Activated CD4-positive, alpha-beta T cell treated with anti-CD3 and anti-CD28 coated beads, Interleukin-2, amount 50 U/mL, for 24 hours (primary cell): ENCODE measurements at regions not wholly inside any gene's neighbourhood (a gene's known extent, or its start where the extent isn't known, plus 50 kb on each side); places are given as distances from the start of the nearest gene placed in this dataset.

Source experiments
- DNase-seq, 2 donors: peaks; one replicate each; pipeline ENCODE4 v3.0.0-alpha.2; 2020; ENCODE audit warnings: low read depth in 1 of 2, low spot score in 1 of 2

GRCh38 chr2:128525653-128526052 lies 207.0 kb upstream of the HS6ST1 start:
- no peak for DNase-seq

GRCh38 chr2:128526455-128526976 lies 207.8 kb upstream of the HS6ST1 start:
- DNase-seq = no peak

DNA sequence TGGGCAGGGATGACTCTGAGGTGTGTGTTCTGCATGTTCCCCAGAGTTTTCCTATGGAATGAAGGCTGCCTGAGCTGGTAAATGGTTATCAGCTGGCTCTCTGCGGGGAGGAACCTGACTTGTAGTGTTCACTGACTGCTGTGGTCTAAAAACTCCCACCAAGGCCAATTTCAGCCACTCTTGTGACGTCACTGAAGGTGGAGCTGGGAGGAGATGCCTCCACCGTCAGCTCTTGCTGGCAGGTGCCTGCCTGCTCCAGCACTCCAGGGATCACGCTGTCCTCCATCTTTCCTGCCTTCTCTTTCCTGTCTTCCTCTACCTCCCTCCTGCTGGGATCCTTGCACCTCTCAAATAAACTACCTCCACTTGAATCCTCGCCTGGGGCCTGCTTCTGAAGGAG lies 209.5 kb upstream of the HS6ST1 start:
- DNase-seq = no peak

- no peak for DNase-seq
These were observed 211.4 kb upstream of the HS6ST1 start for GRCh38 chr2:128530025-128530573.

DNA sequence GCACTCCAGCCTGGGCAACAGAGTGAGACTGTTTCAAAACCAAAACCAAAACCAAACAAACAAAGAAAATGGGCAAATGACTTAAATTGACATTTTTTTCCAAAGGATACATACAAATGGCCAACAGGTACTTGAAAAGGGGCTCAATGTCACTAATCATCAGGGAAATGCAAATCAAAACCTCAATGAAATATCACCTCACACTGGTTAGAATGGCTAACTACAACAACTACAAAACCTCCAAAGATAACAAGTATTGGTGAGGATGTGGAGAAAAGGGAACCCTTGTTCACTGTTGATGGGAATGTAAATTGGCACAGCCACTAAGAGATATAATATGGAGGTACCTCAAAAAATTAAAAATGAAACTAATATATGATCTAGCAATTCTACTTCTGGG lies 213.2 kb upstream of the HS6ST1 start:
- DNase-seq = no peak

GRCh38 chr2:128533101-128533500 lies 214.4 kb upstream of the HS6ST1 start:
- no peak for DNase-seq

- no peak for DNase-seq
These were observed 216.2 kb upstream of the HS6ST1 start for GRCh38 chr2:128534688-128535392.

DNA sequence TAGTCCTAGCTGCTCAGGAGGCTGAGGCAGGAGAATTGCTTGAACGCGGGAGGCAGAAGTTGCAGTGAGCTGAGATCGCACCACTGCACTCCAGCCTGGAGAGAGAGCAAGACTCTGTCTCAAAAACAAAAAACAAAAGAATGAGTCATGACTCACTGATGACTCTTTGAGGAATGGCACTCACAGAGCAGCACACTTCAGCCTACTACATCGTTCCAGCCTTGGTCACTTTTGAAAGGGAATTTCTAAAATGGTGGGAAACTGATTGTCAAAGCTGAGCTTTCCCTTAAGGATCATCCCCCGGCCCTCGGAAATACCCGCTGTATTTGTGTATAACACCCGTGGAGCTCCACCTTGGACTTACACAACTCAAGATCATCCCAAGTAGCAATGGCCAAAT lies 217.3 kb upstream of the HS6ST1 start:
- no peak for DNase-seq

DNA sequence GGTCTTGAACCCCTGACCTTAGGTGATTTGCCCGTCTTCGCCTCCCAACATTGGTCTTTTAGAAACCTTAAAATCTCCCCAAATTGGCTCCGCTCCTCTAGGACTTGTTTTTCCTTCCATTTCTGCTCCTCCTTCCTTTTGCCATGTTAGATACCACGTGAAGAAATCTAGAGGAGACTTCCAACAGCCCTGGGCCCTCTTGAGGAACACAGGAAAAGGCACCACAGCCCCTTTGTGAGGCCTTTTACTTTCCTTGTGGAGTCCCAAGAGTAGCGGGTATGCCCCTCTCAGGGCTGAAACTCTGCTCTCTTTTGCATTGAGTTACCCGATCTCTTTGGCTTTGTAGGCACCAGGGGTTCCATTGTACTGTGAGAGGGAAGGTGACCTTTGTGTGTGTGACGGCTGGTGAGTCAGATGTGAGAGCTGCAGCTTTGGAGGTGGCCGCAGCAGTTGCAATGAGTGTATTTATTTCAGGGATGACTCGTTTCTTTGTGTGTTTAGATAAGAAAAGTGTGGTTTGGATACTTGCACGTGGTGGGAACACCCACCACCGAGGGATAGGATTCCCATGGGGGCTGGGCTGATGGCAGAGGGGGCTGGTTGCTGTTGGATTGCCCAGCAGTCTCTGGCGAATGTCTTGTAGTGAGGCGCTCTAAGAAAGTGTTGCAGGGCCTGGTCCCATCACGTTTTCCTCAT lies 218.4 kb upstream of the HS6ST1 start:
- DNase-seq = no peak

DNA sequence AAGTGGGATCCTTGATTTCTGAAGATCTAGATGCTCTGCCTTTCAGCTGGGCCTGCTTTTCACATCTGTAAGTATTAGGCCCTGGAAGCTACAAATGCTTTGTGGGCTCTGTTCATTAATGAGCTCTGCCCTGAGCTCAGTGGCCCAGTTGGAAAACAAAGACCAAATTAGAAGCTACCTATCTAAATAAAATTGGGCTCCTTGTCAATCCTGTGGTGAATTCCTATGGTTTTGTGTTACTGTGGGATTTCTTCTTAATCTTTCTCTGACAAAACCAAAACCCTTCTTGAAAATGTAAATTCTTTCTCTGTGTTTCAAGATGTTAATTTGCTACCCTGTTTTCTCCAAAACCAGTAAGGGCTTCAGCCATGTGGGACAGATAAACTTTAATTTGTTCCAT lies 219.0 kb upstream of the HS6ST1 start:
- no peak for DNase-seq

GRCh38 chr2:128538396-128538795 lies 219.7 kb upstream of the HS6ST1 start:
- no peak for DNase-seq

GRCh38 chr2:128540670-128541069 lies 222.0 kb upstream of the HS6ST1 start:
- DNase-seq = no peak

- no peak for DNase-seq
These were observed 222.8 kb upstream of the HS6ST1 start for GRCh38 chr2:128541448-128541847.

DNA sequence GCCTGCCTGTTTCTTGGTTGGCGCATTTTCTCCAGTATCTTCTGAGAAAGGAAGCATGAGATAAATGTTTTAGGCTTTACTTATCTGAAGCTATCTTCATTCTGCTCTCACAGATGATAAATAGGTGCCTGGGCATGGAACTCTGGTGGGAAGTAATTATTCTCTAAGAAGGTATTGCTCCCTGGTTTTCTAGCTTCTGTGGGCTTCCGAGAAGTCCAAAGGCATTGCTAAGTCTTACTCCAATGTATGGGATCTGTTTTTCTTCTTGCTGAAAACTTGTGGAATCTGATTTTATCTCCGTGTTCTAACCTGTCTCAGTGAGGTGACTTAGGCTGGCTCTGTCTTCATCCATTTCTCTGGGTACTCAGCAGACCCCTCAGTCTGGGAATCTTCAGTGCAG lies 224.4 kb upstream of the HS6ST1 start:
- DNase-seq = no peak

DNA sequence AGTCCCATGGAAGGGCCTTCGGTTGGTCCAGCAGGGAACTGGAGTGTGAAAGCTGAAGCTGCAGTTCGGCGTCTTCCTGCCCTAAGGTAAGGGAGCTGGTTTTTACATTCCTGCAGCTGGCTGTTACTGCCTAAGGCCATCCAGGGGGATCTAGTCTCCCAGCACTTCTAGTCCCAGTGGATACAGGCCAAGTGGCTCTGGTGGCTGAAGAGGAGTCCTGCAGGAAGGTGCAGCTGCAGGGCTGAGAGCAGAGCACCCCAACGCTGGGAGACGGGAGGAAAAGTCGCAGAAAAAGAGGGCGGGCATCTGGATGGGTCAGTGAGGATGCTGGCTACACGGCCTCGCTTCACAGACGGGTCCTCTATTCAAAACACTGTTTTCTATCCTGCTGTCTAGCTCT lies 225.0 kb upstream of the HS6ST1 start:
- DNase-seq = no peak

- DNase-seq = no peak
These were observed 225.8 kb upstream of the HS6ST1 start for GRCh38 chr2:128544321-128545037.

DNA sequence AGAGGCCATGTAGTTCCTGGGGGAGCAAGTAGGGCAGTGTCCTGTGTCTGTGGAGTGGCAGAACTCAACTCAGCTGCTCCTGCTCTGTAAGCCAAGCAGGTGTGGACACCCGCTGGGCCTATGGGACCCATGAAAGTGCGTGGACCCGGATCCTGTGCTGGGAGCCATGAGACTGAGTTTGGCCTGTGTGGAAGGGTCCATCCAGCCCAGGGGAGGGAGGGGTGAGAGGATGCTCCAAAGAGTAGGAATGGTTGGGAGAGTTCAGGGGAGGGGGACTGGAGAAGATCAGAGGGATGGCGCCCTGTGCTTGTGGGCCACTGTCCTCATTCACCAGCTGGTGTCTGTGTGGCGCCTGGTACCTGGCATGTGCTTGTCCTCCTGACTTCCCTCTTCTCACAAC lies 226.4 kb upstream of the HS6ST1 start:
- no peak for DNase-seq

DNA sequence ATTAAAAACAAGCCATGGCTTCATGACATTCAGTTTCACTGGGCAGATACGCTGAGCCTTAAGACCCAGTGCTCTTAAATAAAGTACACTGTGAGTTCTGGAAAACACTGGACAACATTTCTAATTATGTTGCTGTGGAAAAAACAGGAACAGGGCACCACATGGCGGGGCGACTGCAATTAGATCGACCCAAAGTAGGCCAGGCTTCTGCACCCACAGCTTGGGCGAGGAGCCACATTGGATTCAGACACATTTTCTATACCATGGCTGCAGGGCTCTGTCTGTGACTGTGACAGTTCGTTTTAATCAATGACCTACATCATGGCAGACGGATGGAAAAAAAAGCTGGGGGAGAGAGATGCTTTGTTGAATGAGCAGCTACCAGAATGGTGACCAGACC lies 227.2 kb upstream of the HS6ST1 start:
- DNase-seq = no peak

GRCh38 chr2:128547667-128548066 lies 229.0 kb upstream of the HS6ST1 start:
- no peak for DNase-seq

DNA sequence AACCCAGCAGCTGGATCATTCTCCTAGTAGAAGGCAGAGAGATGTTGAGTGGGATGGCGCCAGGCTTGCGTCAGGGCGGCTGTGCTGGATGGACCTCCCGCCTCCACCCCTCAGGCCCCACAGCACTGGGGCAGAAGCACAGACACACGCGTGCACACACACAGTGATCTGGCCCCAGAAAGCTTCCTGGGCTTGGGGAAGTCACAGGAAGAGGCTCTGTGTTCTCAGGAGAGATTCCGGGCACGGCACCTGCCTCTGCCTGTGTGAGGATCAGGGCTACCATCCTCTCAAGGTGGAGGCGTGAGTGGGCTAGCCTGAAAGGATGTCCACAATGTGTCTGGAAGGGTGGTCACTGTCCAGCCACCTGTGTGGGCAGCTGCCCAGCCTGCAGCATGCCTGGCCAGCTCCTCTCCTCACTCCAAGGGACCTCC lies 229.8 kb upstream of the HS6ST1 start:
- DNase-seq = no peak

GRCh38 chr2:128549094-128549493 lies 230.4 kb upstream of the HS6ST1 start:
- DNase-seq = no peak
